ENCODE measurements at regions not wholly inside any gene's neighbourhood (a gene's known extent, or its start where the extent isn't known, plus 50 kb on each side); places are given as distances from the start of the nearest gene placed in this dataset.
"Not testable (repeated sequence)": the region's sequence is repeated elsewhere in the genome, so short reads cannot be mapped to it uniquely, and the experiment has no call there.

DNA sequence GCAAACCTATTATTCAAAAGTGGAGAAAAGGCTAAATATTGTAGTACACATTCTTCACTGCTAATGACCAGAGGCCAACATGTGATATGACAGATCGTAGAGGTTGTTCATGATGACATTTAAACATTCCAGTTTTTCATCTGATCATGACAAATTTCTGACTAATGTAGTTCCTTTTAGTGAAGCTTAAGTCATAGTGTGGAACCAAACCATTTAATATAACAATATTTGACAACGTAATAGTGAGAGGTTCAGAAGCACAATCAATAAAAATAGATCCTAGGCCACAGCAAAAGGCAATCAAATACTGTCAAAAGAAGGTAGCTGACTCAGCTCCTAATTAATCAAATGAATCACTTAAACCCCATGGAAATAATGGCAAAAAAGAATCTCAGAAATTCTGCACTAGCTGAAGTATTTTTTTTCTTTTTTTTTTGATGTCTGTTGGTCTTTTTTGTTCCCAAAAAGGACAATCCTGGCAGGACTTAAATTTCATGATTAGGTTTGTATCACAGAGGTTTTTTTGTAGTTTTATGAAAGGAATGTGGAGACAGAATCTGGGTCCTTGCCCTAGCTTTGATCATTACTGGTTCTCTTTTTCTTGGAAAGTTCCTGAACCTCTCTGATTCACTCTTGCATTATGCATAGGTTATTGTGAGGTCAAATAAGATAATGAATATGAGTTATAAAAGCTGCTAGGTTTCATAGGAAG is 795.0 kb downstream of the DTWD2 start:
- DNase-seq (ENCODE audit: low read depth in 2 of 2): no peak

- no peak for DNase-seq (ENCODE audit: low read depth in 2 of 2)
These were observed 803.3 kb downstream of the DTWD2 start for GRCh38 chr5:118185018-118185417.

DNA sequence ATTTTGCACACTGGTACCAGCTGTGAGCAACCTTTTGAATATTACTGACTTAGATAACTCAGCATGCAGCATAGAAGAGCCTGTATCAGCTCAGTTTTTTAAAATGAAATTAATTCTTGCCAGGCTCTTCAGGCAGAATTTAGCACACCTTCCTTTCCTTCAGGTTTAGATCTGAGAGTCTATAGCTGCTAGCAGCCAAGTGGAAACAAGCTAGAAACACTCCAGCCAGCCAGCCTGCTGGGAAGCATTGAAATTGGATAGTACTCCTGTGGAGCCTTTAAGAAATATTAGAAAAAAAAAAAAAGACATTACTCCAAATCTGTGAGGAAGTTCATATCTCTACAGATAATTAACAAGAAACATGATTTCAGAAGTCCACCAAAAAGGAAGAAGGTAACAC is 812.2 kb downstream of the DTWD2 start:
- DNase-seq (ENCODE audit: low read depth in 2 of 2): no peak

DNA sequence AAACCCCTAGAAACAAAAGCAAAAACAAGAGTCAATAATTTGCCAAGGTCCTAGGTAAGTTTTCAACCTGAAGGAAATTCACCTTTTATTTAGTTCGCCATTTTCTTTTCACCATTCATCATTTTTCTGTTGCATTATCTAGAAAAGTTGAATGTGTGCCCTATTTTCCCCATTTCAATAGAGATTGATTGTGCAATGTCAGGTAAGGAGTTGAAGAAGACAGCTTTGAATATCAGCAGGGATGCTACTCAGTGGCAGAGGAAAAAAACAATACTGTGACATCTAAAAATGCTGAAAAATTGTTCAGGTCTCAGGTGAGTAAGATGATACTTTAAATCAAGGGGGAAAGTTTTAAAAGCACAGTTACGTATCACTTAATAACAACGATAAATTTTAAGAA is 813.7 kb downstream of the DTWD2 start:
- no peak for DNase-seq (ENCODE audit: low read depth in 2 of 2)

DNA sequence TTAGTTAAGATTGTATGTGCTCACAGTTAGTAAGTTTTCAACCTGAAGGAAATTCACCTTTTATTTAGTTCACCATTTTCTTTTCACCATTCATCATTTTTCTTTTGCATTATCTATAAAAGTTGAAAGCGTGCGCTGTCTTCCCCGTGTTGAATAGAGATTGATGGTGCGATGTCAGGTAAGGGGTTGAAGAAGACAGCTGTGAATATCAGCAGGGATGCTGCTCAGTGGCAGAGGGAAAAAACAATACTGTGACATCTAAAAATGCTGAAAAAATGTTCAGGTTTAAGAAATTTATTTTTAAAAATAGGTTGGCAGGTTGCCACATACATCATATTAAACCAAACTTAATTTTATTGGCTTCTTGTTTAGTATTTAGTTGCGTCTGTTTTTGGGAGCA is 815.0 kb downstream of the DTWD2 start:
- DNase-seq (ENCODE audit: low read depth in 2 of 2): no peak

DNA sequence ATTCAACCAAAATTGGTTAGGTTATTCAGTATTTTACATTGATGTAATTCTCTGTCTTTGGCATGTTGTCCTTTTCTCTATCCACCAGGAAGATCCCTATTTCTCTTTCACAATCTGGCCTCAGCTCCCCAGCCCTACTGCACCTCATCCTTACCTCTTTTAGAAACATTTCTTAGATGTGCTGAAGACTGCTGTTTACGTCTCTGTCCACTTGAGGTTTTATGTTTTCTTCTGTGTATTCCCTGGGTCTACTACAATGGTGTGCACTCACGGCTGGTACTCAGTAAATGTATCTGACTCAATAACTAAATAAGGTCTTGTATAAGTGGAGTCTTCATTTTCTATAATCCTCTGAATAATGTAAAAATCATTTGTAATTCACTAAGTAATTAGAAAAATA is 822.7 kb downstream of the DTWD2 start:
- DNase-seq (ENCODE audit: low read depth in 2 of 2): no peak

GRCh38 chr5:118156181-118156580 is 832.2 kb downstream of the DTWD2 start:
- DNase-seq (ENCODE audit: low read depth in 2 of 2): no peak

DNA sequence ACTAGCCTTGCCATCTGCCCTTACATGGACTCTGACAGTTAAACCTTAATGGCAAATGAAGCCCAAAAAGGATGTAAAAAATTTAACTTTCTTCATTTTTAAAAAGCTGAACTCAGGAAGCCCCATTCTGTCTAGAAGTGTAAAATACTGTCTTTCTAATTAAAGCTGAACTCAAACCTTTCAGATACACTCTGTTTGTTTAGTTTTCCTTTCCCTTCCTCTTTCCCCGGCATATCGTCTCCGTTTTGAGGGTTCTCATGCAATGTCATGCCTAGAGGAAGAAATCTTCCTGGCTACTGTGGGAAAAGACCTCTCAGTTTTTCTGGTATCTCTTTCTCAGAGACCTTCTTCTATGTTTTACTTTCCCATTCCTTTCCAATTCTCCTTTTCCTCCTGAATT is 841.5 kb downstream of the DTWD2 start:
- DNase-seq (ENCODE audit: low read depth in 2 of 2): no peak

DNA sequence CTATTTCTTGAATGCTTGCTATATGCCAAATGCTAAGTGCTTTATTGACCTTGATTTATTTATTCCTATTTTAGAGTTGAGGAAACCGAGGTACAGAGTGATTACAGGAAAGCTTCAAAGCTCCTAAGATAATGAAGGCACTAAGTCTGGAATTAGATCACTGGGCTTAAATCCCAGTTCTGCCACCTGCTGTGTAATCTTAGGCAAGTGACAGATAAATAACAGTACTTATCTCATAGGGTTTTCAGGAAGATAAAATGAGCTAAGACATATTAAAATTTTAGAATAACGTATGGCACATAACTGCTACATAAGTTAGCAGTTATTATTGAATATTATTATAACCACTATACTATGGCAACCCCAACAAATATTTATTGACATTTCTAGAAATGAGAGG is 843.8 kb downstream of the DTWD2 start:
- DNase-seq (ENCODE audit: low read depth in 2 of 2): no peak

DNA sequence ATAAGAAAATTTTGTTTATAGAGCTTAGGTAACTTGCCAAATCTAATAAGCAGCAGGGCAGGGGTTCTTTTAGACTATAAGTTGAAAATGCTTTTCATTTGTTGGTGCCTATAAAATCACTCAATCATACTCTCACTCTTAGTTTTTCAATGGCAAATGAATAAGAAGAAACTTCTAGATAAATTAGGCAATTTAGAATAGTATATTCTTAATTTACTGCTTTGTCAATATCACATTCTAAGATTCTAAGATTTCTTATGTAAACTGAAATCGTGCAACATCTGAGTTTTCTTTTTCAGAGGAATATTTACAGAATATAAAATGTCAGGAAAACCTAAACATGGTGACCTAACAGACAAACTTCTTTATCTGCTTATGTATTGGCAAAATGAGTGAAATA is 849.0 kb downstream of the DTWD2 start:
- no peak for DNase-seq (ENCODE audit: low read depth in 2 of 2)

DNA sequence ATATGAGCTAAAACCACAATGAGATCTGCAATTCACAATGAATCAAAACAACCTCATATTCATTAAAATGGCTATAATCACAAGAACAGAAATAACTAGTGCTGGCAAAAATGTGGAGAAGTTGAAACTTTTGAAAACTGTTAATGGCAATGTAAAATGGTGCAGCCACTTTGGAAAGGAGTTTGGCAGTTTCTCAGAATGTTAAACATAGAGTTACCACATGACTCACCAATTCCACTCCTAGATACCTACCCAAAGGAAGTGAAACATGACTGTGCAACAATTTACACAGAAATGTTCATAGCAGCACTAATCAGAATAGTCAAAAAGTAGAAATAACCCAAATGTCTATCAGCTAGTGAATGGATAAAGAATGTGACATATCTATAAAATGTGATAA is 862.2 kb downstream of the DTWD2 start:
- no peak for DNase-seq (ENCODE audit: low read depth in 2 of 2)

- DNase-seq (ENCODE audit: low read depth in 2 of 2): no peak
These were observed 862.7 kb downstream of the DTWD2 start for GRCh38 chr5:118125687-118126086.

DNA sequence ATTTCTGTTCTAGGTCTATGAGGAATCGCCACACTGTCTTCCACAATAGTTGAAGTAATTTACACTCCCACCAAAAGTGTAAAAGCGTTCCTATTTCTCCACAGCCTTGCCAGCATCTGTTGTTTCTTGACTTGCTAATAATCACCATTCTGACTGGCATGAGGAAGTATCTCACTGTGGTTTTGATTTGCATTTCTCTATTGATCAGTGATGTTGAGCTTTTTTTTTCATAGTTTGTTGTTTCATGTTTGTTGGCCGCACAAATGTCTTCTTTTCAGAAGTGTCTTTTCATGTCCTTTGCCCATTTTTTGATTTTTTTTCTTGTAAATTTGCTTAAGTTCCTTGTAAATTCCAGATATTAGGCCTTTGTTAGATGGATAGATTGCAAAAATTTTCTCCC is 867.1 kb downstream of the DTWD2 start:
- DNase-seq (ENCODE audit: low read depth in 2 of 2): no peak

DNA sequence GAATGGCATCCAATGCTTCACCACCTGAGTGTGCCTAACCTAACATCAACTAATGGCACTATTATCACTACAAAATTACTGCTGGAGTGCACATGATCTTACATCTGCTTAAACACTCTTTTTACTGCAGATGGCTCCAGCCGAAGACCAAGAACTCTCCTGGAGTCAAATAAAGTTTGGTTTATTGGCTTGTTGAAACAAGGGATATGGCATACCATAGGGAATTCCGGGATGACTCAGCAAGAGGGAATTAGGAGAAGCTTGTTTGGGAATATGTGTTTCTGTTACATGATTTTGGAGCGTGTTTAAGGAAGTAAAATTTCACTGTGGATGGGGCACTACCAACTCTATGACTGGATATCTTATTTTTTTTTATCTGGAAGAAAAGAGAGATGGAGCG is 872.6 kb downstream of the DTWD2 start:
- no peak for DNase-seq (ENCODE audit: low read depth in 2 of 2)

GRCh38 chr5:118111956-118112355 is 876.4 kb downstream of the DTWD2 start:
- DNase-seq (ENCODE audit: low read depth in 2 of 2): no peak

DNA sequence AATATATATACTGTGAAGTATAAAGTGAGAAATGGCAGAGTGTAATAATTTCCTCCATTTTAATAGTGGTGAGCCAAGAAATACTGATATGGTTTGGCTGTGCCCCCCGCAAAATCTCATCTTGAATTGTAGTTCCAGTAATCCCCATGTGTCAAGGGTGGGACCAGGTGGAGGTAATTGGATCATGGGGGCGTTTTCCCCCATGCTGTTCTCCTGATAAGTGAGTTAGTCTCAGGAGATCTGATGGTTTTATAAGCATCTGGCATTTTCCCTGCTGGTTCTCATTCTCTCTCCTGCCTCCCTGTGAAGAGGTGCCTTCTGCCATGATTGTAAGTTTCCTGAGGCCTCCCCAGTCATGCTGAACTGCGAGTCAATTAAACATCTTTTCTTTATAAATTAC is 881.1 kb downstream of the DTWD2 start:
- not testable (repeated sequence) for DNase-seq (ENCODE audit: low read depth in 2 of 2)

DNA sequence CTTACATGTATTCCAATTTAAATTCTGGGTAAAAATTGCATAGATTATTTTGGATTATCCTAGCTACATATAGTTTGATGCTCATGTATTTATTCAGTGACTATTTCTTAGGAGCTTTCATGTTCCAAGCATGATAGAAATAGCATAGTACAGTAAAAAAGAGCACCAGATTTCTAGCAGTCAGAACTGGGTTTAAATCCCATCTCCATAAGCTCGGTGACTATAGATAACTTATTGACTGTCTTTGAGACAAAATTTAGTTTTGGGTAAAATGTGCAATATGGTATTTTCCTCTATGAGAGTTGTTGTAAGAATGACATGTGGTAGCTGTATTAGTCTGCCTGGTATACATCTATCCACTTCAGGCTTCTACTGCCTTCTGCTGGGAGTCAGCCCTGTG is 889.6 kb downstream of the DTWD2 start:
- no peak for DNase-seq (ENCODE audit: low read depth in 2 of 2)

- no peak for DNase-seq (ENCODE audit: low read depth in 2 of 2)
These were observed 893.2 kb downstream of the DTWD2 start for GRCh38 chr5:118095115-118095514.

DNA sequence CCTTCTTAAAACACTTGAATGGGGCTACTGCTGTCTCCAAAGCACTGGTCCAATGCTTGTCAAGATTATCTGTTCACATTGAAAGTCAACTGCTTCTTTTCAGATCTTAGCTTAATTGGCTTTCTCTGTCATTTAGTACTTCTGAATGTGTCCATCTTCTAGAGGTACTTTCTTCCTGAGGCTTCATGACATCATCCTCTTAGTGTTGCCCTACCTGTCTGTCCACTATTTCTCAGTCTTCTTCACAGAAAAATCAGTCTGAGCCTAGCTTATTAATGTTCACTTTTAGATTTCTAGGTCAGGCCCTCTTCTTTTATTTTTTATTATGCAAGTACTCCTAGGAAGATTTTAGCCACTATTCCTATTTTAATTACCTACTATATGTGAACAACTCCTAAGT is 899.9 kb downstream of the DTWD2 start:
- no peak for DNase-seq (ENCODE audit: low read depth in 2 of 2)

GRCh38 chr5:118076490-118076889 is 911.9 kb downstream of the DTWD2 start:
- no peak for DNase-seq (ENCODE audit: low read depth in 2 of 2)

- DNase-seq (ENCODE audit: low read depth in 2 of 2): no peak
These were observed 918.3 kb downstream of the DTWD2 start for GRCh38 chr5:118070041-118070440.

GRCh38 chr5:118069452-118069851 is 918.9 kb downstream of the DTWD2 start:
- no peak for DNase-seq (ENCODE audit: low read depth in 2 of 2)

DNA sequence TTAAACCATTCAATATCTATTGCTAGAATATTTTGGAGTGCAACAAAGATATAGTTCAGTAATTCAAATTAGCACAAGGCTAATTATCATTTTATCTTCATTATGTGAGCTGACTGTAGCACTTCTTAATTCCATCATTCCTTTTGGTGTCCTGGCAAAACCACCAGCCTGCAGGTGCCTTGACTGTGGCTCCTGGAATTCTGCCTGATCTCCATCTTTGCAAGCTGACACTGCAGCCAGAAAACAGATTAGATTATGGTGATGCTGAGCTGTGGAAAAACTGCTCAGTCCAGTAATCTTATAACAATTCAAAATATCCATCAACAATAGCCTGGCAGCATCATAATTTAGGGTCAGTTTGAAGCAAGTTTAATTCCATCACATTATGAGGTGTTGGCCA is 919.5 kb downstream of the DTWD2 start:
- no peak for DNase-seq (ENCODE audit: low read depth in 2 of 2)

DNA sequence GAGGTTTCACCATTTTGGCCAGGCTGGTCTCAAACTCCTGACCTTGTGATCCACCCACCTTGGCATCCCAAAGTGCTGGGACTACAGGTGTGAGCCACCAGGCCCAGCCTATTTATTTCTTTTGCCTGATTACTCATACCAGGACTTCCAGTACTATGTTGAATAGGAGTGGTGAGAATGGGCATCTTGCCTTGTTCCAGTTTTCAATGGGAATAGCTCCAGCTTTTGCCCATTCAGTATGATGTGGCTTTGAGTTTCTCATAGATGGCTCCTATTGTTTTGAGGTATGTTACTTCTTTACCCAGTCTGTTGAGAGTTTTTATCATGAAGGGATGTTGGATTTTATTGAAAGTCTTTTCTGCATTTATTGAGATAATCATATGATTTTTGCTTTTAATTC is 924.5 kb downstream of the DTWD2 start:
- DNase-seq (ENCODE audit: low read depth in 2 of 2): not testable (repeated sequence)

Measured in stimulated activated CD8-positive, alpha-beta memory T cell treated with anti-CD3 and anti-CD28 coated beads, Interleukin-7, amount 100 ng/mL, for 4 hours (primary cell).